ENCODE measurements at regions not wholly inside any gene's neighbourhood (a gene's known extent, or its start where the extent isn't known, plus 50 kb on each side); places are given as distances from the start of the nearest gene placed in this dataset.

GRCh38 chr13:90336507-90336906 lies 1011.0 kb upstream of the MIR17HG start:
- no peak for TF ChIP-seq CTCF (conservative IDR thresholded peaks at IDR 0.05; ENCODE audit: low read depth, low read length)
- no peak for TF ChIP-seq EZH2 (IDR thresholded peaks at IDR 0.05; ENCODE audit: borderline replicate concordance, low read depth, low read length, poor library complexity, severe bottlenecking)

All from A673 (cell line).